HepG2 (cell line): ENCODE measurements at regions not wholly inside any gene's neighbourhood (a gene's known extent, or its start where the extent isn't known, plus 50 kb on each side); places are given as distances from the start of the nearest gene placed in this dataset.

Experiments used
- ATAC-seq: fragments of 200-7000 bp; cut with Tn5 transposase; 3 replicates; pipeline ENCODE4 v1.9.1; 2020; ENCODE audit warnings: mild to moderate bottlenecking, moderate library complexity
- BruUV-seq: library from RNA; stranded (reverse); fragments of 400-500 nt; replicated peaks from 2 replicates; lab custom pipeline; 2021; lab: Mats Ljungman, UMichigan
- CTCF ChIA-PET: fragments of 300-600 bp; formaldehyde crosslinking; extraction: SDS; loops from one replicate; lab custom pipeline; 2021; ENCODE audit warnings: low total read pairs, inconsistent platforms, low intra/inter-chr PET ratio; lab: Yijun Ruan, JAX
- POLR2A ChIA-PET: fragments of 350-600 bp; sonication (Branson Sonifier 250); formaldehyde crosslinking; loops from one replicate; lab custom pipeline; 2020; ENCODE audit warnings: antibody characterized with exemption, inconsistent platforms; lab: Yijun Ruan, JAX
- DNase-seq: peaks from one replicate; pipeline ENCODE4 v3.0.0-alpha.2; 2015; ENCODE audit warnings: low spot score
- FAIRE-seq: peaks from 3 replicates; lab custom pipeline; 2011; peaks lifted over from hg19 to GRCh38; lab: Jason Lieb, UNC
- H2AFZ ChIP-seq: one replicate; pipeline ENCODE4 v1.6.1; 2011; ENCODE audit warnings: low read length, inconsistent platforms
- H3K27ac ChIP-seq: fragments of 300-600 bp; 3 replicates; pipeline ENCODE4 v1.8.0; 2011; ENCODE audit warnings: mixed run types, mild to moderate bottlenecking, mixed read lengths, low read length, inconsistent platforms; ENCODE audit not compliant: insufficient read depth; ENCODE audit errors: extremely low read length
- H3K27me3 ChIP-seq, 2 experiments: fragments of 200-600 bp in 1 of 2; 2 replicates in 1 of 2; 3 replicates in 1 of 2; pipeline versions ENCODE4 v1.6.0 to v1.8.0; 2011; ENCODE audit warnings: low read length in 2 of 2, mild to moderate bottlenecking in 2 of 2, moderate library complexity in 2 of 2, inconsistent platforms in 1 of 2; ENCODE audit not compliant: insufficient read depth in 2 of 2, control insufficient read depth in 1 of 2
- H3K36me3 ChIP-seq, 2 experiments: fragments of 200-600 bp in 1 of 2; replicated peaks in 1 of 2; 2 replicates in 1 of 2; 3 replicates in 1 of 2; pipeline versions ENCODE4 v1.5.1 to v1.8.0; 2011; ENCODE audit warnings: low read length in 2 of 2, inconsistent platforms in 1 of 2; ENCODE audit not compliant: insufficient read depth in 2 of 2, control insufficient read depth in 1 of 2
- H3K4me1 ChIP-seq: 2 replicates; pipeline ENCODE4 v1.5.1; 2012; ENCODE audit warnings: low read length, inconsistent platforms; ENCODE audit not compliant: insufficient read depth
- H3K4me2 ChIP-seq: 2 replicates; pipeline ENCODE4 v1.6.0; 2011; ENCODE audit warnings: low read depth, low read length, inconsistent platforms
- H3K4me3 ChIP-seq, 3 experiments: fragments of 200-600 bp in 1 of 3; sonication (generic), shearing (Covaris generic) in 1 of 3; replicated peaks in 1 of 3; 2 replicates each; pipeline ENCODE4 v1.5.1; 2011 to 2016; ENCODE audit warnings: low read length in 3 of 3, inconsistent platforms in 2 of 3, low read depth in 2 of 3, mild to moderate bottlenecking in 2 of 3, control low read depth in 1 of 3, mixed read lengths in 1 of 3; ENCODE audit not compliant: insufficient read depth in 1 of 3
- H3K79me2 ChIP-seq: one replicate; pipeline ENCODE4 v1.6.1; 2011; ENCODE audit warnings: low read length, inconsistent platforms; ENCODE audit not compliant: insufficient read depth
- H3K9ac ChIP-seq: 2 replicates; pipeline ENCODE4 v1.6.0; 2011; ENCODE audit warnings: mild to moderate bottlenecking, low read depth, low read length, inconsistent platforms; ENCODE audit not compliant: insufficient read depth
- H3K9me3 ChIP-seq: 2 replicates; pipeline ENCODE4 v1.5.1; 2012; ENCODE audit warnings: mild to moderate bottlenecking, low read length
- H4K20me1 ChIP-seq: 2 replicates; pipeline ENCODE4 v1.6.0; 2011; ENCODE audit warnings: inconsistent platforms, mild to moderate bottlenecking, low read length, moderate library complexity; ENCODE audit not compliant: insufficient read depth
- ARID2 ChIP-seq: sonication (generic); formaldehyde crosslinking; IDR thresholded peaks from 2 replicates; pipeline ENCODE4 v1.8.1; 2022; ENCODE audit warnings: mild to moderate bottlenecking, missing genetic modification reagents, borderline replicate concordance
- CSRNP2 ChIP-seq: sonication (generic); formaldehyde crosslinking; conservative IDR thresholded peaks from 2 replicates; pipeline ENCODE4 v1.8.0; 2022; ENCODE audit warnings: low read depth, missing genetic modification reagents
- JDP2 ChIP-seq: sonication (generic); formaldehyde crosslinking; IDR thresholded peaks from 2 replicates; pipeline ENCODE4 v1.8.1; 2022; ENCODE audit warnings: missing genetic modification reagents, borderline replicate concordance
- KMT2B ChIP-seq: IDR thresholded peaks from 2 replicates; pipeline ENCODE4 v1.6.1; 2016; ENCODE audit warnings: missing genetic modification reagents, missing compliant biosample characterization
- NFYC ChIP-seq: IDR thresholded peaks from 2 replicates; pipeline ENCODE4 v1.6.1; 2016; ENCODE audit warnings: missing genetic modification reagents, missing compliant biosample characterization
- PTBP1 ChIP-seq: fragments of 200-400 bp; formaldehyde crosslinking; IDR thresholded peaks from 2 replicates; pipeline ENCODE4 v1.6.1; 2018; ENCODE audit warnings: low read length, low read depth; ENCODE audit not compliant: poor library complexity, severe bottlenecking
- SOX13 ChIP-seq, 3 experiments: fragments of 450-650 bp in 1 of 3; sonication (generic) in 1 of 3; formaldehyde crosslinking in 1 of 3; IDR thresholded peaks in 2 of 3; conservative IDR thresholded peaks in 1 of 3; 2 replicates each; pipeline versions ENCODE4 v1.5.0 to v1.6.1; 2016 to 2020; ENCODE audit warnings: antibody characterized with exemption in 1 of 3, mild to moderate bottlenecking in 1 of 3, missing compliant biosample characterization in 1 of 3, missing genetic modification reagents in 1 of 3, moderate library complexity in 1 of 3
- TBX2 ChIP-seq: sonication (generic); formaldehyde crosslinking; IDR thresholded peaks from 2 replicates; pipeline ENCODE4 v1.5.0; 2020; ENCODE audit warnings: missing genetic modification reagents, mild to moderate bottlenecking, borderline replicate concordance
- ZC3H13 ChIP-seq: sonication (generic); formaldehyde crosslinking; IDR thresholded peaks from 2 replicates; pipeline ENCODE4 v1.8.1; 2023; ENCODE audit warnings: mild to moderate bottlenecking, missing genetic modification reagents, moderate library complexity
- ZNF138 ChIP-seq: sonication (generic); formaldehyde crosslinking; IDR thresholded peaks from 2 replicates; pipeline ENCODE4 v1.5.0; 2020; ENCODE audit warnings: mild to moderate bottlenecking, low read depth, missing genetic modification reagents
- ZNF260 ChIP-seq: sonication (generic); formaldehyde crosslinking; IDR thresholded peaks from 2 replicates; pipeline ENCODE4 v1.4.0; 2020; ENCODE audit warnings: missing genetic modification reagents, low read depth, mild to moderate bottlenecking, borderline replicate concordance
- ZNF337 ChIP-seq: sonication (generic); formaldehyde crosslinking; IDR thresholded peaks from 2 replicates; pipeline ENCODE4 v1.5.1; 2020; ENCODE audit warnings: missing genetic modification reagents, low read depth, mild to moderate bottlenecking, borderline replicate concordance
- ZNF350 ChIP-seq: sonication (generic); formaldehyde crosslinking; IDR thresholded peaks from 2 replicates; pipeline ENCODE4 v1.4.0; 2020; ENCODE audit warnings: mild to moderate bottlenecking, low read depth, missing genetic modification reagents, borderline replicate concordance
- ZNF362 ChIP-seq: sonication (generic); formaldehyde crosslinking; IDR thresholded peaks from 2 replicates; pipeline ENCODE4 v1.4.0; 2020; ENCODE audit warnings: missing genetic modification reagents, mild to moderate bottlenecking, borderline replicate concordance
- WGBS: methylation state at CpG from one replicate; pipeline ENCODE4 v1.1.6; 2017; ENCODE audit warnings: low lambda C conversion rate; 5-methylcytosine and 5-hydroxymethylcytosine counted together
- in situ Hi-C: cut with HindIII; loops from 2 replicates; pipeline ENCODE4 v1.10.0; 2017; ENCODE audit warnings: low pct_unique_long_range_greater_than_20kb; ENCODE audit not compliant: extremely low pct_ligation_motif_present
- intact Hi-C: fragments of 100-400 bp; cut with micrococcal nuclease; formaldehyde crosslinking; loops from one replicate; pipeline ENCODE4 v1.10.0; 2022; ENCODE audit not compliant: unreplicated experiment

GRCh38 chr11:25790396-25790795 is 541.5 kb upstream of the ANO3 start:
- Histone ChIP-seq H3K9ac (no peak overlapping the region), H3K4me1 (no peaks in the 10 kb centered on the region), H3K4me3 (no peak overlapping the region), H3K9me3 (no peaks in the 10 kb centered on the region), H3K4me2 (no peak overlapping the region), H4K20me1 (no peaks in the 10 kb centered on the region), H3K27ac (no peak overlapping the region), H3K79me2 (no peaks in the 10 kb centered on the region), H3K36me3 (no peaks in the 10 kb centered on the region), H3K27me3 (no peaks in the 10 kb centered on the region), H2AFZ (no peak overlapping the region)
- BruUV-seq: no TSS peak
- in situ Hi-C loops (no loop called here), intact Hi-C loops (no loop called here)
- no peak for FAIRE-seq
- TF ChIP-seq SOX13 (IDR thresholded peaks at IDR 0.05) (no peak), SOX13 (CRISPR knock-in tag; conservative IDR thresholded peaks at IDR 0.05 in 1 of 2, IDR thresholded peaks at IDR 0.05 in 1 of 2) (no peak), ARID2 (no peak), NFYC (CRISPR knock-in tag) (no peak), ZNF260 (CRISPR knock-in tag) (no peak)
- DNase-seq: no peak
- no peak for ATAC-seq
- 0% methylated on average over 1 of the region's 1 CpG for WGBS
- ChIA-PET CTCF (no interaction called here), POLR2A (no interaction called here)

GRCh38 chr11:25793637-25794036 is 538.3 kb upstream of the ANO3 start:
- intact Hi-C loops: no loop called here
- BruUV-seq: no TSS peak
- TF ChIP-seq TBX2 (CRISPR knock-in tag): no peak
- no peak for TF ChIP-seq ZNF350 (CRISPR knock-in tag)
- no peak for TF ChIP-seq ZNF362 (CRISPR knock-in tag)
- no peak for TF ChIP-seq KMT2B (CRISPR knock-in tag)
- TF ChIP-seq ZNF337 (CRISPR knock-in tag): no peak
- TF ChIP-seq ZNF138: no peak
- TF ChIP-seq ZC3H13 (CRISPR knock-in tag): no peak
- no peak for TF ChIP-seq CSRNP2
- no peak for TF ChIP-seq JDP2 (CRISPR knock-in tag)
- no peak for TF ChIP-seq PTBP1

More at GRCh38 chr11:25793637-25794036, 538.3 kb upstream of the ANO3 start:
- in situ Hi-C loops: no loop called here
- Histone ChIP-seq H4K20me1 (no peaks in the 10 kb centered on the region), H2AFZ (no peak overlapping the region), H3K9me3 (no peaks in the 10 kb centered on the region), H3K79me2 (no peaks in the 10 kb centered on the region), H3K4me2 (no peak overlapping the region), H3K9ac (no peak overlapping the region), H3K4me1 (no peaks in the 10 kb centered on the region), H3K36me3 (no peaks in the 10 kb centered on the region), H3K27ac (no peak overlapping the region), H3K27me3 (no peaks in the 10 kb centered on the region), H3K4me3 (no peak overlapping the region)
- POLR2A ChIA-PET: no interaction called here
- no peak for FAIRE-seq
- ATAC-seq: no peak
- DNase-seq: no peak
- CTCF ChIA-PET: no interaction called here
- WGBS: 48% methylated on average over 3 of the region's 7 CpGs
